ENCODE measurements at regions not wholly inside any gene's neighbourhood (a gene's known extent, or its start where the extent isn't known, plus 50 kb on each side); places are given as distances from the start of the nearest gene placed in this dataset.

DNA sequence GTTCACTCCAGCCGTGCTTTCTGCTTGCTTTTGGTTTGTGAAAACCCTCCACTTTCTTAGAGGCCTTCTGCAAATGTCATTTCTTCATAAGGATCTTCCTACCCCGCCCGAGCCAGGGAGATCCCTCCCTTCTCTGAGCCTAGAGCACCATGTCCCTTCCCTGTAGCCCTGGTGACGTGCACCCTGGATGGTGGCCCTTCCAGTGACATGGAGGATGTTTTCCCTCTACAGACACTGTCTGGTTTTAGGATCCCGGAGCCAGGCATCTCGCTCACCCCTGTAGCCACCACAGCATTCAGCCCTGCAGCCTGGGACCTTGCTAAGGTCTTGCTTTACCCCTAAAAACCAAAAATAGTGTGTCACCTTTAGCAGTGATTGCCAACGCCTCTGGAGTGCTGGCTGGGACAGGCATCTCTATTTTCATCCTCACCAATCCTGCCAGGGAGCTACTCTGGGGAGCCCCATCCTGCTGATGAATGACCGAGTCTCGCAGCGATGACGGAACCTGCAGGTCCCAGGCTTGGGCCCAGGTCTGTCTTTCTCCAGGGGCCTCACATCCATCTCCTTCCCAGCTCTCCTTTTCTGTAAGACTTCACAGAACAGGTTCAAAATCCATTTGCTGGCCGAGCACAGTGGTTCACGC lies 394.1 kb upstream of the TNRC6C start:
- no peak for DNase-seq

DNA sequence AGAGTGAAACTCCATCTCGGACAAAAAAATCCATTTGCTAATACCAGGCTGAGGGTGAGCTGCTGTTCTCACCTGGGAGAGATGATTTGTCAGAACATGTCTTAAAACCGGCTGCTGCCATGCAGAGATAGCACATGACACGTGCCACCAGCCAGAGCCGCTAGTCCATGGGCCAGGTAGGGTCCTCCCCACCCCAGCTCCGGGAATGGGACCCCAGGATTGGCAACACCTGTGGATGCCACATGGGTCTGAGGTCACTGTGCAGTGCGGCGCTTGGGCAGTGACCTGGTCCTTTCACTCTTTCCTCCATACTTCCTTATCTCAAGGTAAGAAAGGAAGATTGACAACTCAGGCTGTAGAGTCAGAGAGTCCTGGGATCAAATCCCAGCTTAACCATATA lies 393.3 kb upstream of the TNRC6C start:
- no peak for DNase-seq

DNA sequence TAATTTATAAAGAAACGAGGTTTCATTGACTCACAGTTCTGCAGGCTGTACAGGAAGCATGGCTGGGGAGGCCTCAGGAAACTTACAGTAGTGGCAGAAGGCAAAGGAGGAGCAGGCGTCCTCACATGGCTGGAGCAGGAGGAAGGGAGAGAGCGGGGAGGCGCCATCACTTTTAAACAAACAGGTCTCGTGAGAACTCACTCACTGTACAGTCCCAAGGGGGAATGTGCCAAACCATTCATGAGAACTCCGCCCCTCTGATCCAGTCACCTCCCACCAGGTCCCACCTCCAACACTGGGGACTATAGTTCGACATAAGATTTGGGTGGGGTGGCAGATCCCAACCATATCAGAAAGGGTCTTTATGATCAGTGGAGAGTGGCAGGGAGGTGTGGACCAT lies 392.4 kb upstream of the TNRC6C start:
- peak; percentile 24 for DNase-seq

DNA sequence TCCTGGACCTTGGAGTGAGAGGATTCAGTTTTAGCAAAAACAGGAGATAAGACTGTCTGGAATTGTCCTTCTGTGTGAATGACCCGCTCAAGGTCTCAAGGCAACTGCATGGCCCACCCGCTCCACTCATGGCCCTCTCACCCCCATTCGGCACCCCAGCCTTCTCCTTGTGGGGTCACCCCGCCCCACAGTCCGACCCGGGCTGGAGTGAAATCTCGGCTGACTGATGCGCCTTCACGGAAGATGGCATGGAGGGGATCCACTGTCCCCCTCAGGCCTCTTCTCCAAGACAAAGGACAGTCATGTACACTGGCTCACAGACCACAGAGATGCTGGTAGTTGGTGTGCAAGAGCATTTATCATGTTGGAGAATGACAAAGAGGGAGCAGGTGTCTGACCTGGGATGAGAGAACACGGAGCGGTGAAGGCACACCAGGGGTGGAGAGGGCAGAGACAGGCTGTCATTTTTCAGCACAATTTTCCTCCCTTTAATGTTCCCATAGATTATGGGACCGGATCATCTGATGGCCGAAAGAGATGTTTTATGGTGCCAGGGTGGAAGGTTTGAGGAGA lies 391.9 kb upstream of the TNRC6C start:
- no peak for DNase-seq

DNA sequence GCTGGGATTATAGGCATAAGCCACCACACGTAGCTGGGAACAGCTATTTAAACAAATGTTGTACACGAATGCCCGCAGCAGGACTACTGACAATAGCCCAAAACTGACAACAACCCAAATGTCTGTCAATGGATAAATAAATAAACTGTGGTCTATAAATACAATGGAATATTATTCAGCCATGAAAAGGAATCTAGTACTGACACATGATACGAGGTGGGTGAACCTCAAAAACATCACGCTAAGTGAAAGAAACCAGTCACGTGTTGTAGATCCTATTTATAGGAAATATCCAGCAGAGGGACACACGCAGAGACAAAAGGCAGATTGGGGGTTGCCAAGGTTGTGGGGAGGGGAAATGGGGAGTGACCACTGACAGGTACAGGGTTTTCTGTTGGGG lies 390.0 kb upstream of the TNRC6C start:
- DNase-seq = no peak

DNA sequence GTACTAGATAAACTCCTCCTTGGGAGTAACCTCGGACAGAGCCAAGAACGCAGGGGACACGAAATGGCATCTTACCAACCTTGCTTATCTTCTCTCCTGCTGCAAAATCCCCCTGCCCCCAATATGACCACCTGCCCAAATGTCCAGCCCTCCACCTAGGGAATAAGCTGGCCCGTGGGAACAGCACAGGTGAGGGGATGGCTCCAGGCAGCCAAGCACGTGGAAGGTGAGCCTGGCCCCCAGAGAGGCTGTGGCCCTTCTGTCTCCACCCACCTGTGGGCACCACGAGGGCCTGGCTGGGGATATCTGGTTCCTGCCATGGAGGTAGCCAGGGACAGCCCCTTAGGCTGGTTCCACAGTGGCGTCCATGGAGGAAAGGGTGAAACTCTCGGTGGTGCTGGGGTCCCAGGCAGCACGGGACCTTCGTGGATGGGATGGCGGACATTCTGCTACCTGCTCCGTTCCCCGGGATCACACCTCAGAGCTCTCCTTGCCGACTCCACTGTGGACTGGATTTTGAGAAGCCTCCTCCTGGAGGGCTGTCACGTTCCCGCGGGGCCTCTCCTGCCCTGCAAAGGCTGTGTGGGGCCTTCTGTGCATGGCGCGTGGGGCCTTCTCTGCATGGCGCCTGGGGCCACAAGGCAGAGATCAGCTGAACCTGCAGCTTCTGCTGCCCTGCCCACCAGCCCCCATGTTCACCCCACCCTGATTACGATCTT lies 388.5 kb upstream of the TNRC6C start:
- DNase-seq = no peak

DNA sequence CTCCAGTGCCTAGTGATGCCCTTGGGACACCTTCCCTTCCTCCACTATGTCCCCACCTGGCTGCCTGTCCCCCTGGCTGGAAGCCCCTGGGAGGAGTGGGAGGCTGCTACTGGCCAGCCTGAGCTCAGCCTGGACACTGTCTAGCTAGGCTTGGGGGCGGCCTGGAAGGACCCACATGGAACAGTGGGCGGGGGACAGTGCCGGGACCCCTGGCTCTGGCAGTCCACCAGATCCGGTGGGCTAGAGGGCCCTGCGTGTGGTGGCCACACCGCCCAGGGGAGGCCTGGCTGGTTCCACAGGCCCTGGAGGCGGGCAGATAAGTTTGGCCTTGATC lies 388.0 kb upstream of the TNRC6C start:
- DNase-seq = no peak

DNA sequence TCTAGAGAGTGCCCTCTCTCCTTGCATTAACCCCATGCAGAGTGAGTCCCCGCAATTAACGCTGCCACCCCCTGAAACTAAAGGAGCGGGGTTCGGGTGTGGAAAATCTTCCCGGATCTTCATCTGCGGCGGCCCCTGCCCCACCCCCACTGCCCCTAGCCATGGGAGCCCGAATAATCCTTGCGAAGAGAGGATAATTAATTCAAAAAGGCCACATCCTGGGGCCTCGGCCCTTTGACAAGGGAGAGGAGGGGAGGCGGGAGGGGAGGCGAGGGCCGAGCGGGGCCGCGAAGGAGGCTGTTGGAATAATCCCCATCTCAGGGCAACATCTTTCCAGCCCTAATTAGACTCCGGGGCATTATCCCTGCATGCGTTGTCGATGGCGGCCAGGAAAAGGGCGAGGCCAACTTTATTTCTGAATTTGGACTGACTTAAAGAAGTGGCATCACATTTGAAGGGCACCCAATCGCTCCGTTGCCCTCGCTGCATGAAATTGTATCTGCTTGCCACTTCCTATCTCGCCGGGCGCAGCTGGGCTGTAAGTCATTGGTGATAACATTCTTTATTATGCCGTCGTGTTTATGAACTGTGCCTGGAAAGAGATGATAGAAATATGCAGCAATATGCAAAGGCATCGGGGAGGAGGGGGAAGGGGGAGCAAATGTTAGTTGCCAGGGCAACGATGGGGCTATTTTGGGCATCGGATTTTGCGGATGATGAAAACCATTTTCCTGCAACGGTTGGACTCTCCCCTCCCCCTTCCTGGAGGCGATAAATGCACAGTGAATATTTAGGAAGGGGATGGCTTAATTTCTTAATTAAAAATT lies 387.1 kb upstream of the TNRC6C start:
- DNase-seq = no peak

DNA sequence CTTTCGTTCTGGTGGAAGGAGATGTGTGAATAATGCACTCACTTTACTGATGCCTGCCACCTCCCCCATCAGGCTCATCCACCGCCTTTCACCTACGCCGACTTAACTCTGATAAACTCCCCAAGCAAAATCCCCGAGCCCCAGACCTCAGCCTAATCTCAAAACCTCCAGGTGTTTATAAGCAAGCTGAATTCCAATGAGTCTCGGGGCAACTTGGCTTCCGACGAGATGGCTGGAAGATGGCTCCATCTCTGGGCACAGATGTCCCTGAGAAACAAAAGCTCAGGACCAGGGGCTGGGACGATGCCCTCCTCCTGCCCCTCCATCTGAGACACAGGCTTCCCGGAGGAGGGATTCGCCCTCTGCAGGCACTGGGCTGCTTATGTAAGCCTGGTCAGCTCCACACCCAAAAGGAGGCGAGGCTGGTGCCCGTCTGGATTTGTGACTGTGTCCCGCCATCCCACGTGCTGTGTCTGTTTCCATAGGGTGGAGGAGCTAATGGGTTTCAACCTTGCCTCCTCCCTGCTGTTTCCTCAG lies 386.4 kb upstream of the TNRC6C start:
- no peak for DNase-seq

DNA sequence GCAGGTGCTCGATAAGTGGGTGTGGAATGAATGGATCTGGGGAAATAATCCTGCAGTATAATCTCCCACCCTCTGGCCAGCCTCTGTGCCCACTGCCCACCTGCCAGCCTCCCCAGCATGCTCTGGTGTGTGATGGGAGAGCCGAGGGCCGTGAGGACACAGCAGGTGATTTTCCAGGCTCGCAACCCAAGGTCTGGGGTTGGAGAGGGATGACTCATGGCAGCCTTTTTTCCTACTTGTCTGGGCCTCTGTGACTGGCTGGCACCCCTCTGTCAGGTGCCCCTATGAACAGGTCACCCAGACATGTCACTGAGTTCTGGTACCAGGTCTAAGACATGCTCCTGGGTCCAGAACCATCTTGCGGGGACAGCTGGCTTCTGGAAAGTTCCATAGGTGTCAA lies 385.7 kb upstream of the TNRC6C start:
- no peak for DNase-seq

DNA sequence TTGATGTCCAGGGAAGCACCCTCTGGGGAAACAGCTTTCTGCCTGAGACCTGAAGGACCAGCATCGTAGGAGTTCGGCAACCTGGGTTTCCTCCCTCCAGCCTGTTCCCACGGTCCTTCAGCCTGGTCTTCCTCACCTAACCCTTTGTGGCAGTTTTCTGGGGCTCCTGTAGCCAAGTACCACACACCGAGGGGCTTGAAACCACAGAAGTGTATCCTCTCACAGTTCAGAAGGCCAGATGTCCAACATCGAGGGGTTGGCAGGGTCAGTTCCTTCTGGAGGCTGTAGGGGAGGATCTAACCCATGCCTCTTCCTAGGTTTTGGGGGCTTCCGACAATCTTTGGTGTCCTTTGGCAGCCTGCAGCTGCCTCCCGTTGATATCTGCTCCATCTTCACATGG lies 381.0 kb upstream of the TNRC6C start:
- DNase-seq = no peak

DNA sequence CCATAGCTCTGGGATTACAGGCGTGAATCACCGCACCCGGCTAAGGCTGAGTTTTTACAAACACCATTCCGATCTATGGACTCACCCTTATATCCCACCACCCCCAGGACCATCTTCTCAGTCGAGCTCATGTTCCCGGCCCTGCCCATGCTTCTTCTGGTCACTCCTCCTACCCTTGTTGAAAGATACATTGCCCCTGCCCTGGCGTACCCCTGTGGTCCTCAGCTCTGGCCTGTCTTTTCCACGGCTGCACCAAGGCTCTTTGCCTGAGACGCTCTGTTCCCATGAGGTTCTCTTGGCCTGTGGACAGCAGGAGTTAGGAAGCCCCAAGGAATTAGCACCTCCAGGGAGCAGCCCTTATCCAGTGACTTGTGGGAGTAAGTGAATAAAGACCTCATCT lies 379.4 kb upstream of the TNRC6C start:
- no peak for DNase-seq

DNA sequence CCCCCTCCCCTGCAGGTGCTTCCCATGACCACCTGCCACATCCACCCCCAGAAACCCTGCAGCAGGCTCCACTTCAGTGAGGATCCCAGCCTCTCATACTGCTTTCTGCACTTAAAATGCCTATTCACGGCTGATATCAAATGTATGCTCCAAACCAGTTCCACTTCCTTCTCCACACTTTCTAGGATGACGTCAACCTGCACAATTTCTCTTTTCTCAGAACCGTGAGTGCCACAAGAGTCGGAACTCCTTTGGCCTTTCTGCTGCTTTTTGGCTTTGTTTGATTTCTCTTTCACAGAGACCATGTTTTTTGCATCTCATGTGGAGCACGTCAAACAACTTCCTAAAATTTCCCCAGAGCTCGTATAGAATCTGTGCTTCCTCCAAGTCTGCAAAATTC lies 378.8 kb upstream of the TNRC6C start:
- DNase-seq = peak; percentile 56

DNA sequence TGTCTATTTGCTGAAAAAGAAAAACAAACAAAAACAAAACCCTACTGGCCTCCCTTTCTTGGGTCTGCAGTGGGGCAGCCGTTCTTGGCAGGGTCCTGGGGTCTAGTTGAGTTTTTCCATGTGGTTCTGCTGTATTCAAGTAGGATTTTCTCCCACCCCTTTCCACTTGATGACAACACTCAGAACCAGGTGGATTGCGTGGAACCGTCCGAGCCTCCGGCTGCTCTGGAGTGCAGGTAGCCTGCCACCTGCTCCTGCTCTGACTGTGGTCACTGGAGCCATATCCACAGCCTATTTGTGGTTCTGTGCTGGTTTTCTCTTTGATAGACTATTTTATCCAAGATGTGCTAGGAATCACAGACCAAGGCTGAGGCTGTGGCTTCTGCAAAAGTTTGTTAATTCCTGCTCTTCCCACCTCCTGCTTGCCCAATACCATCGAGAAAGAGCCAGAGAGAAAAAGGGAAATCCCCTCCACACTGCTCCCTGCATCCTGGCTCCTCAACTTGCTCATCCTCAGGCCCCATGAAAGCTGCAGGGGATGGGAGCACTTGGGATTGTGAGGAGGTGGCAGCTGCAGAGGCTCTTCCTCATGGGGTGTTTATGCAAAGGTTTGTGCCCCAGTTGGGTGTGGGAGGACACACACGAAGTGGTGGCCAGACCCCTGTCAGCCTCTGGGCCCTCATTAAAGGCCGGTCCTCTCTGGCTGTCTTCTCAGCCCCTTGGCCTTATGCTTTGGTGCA lies 377.8 kb upstream of the TNRC6C start:
- no peak for DNase-seq

DNA sequence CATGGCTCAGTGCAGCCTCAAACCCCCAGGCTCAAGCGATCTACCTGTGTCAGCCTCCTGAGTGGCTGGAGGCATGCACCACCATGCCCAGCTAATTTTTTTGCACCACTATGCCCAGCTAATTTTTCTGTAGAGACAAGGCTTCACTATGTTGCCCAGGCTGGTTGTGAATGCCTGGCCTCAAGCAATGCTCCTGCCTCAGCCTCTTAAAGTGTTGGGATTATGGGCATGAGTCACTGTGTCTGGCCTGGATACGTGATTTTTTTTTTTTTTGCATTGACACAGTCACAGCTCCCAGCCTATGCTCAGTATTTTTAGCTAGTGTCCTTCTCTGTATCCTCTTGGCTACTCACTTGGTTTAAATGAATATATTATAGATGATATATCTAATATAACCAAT lies 377.0 kb upstream of the TNRC6C start:
- no peak for DNase-seq

DNA sequence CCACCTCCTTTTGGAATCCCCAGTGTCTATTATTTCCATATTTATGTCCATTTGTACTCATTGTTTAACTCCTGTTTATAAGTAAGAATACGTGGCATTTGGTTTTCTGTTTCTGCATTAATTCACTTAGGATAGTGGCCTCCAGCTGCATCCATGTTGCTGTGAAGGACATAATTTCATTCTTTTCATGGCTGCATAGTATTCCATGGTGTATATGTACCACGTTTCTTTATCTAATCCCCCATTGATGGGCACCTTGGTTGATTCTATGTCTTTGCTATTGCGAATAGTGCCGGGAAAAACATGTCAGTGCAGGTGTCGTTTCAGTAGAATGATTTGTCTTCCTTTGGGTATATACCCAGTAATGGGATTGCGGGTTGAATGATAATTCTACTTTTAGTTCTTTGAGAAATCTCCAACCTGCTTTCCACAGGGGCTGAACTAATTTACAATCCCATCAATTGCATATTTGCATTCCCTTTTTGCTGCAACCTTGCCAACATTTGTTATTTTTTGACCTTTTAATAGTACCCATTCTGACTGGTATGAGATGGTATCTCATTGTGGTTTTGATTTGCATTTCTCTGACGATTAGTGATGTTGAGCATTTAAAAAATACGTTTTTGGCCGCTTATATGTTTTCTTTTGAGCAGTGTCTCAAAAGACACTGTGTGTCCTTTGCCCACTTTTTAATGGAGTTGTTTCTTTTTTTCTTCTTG lies 373.2 kb upstream of the TNRC6C start:
- no peak for DNase-seq

DNA sequence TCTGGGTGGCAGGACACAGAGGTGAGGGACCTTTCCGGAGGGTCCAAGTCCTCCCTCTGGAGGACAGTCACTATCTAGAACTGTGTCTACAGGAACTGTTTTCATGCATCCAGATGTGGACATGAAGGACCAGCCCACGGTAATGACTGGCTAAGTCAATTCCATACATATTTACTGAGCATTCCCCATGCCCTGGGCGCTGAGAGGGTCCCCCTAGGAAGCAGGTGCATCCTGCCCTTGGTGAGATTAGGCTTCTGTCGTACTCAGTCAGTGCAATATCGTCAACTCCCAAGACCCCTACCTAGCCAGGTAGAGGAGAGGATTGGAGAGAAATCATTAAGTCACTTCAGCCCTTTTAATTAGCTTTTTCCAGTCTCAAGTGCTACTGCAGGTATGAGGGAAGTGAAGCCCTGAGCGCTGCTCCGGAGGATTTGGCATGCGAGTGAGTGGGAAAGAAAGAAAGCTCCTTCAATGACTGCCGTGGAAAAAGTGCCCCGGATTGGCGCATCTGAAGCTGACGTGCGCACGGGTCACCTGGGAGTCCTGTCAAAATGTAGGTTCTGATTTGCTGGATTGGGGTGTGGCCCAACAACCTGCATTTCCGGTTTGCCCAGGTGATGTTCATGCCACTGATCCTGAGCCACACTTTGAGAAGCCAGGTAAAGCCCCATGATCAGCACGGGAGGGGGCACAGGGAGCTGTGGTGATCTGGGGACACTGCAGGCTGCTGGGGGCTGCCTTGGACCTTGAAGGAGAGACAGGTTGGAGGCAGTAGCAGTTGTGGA lies 367.4 kb upstream of the TNRC6C start:
- no peak for DNase-seq

DNA sequence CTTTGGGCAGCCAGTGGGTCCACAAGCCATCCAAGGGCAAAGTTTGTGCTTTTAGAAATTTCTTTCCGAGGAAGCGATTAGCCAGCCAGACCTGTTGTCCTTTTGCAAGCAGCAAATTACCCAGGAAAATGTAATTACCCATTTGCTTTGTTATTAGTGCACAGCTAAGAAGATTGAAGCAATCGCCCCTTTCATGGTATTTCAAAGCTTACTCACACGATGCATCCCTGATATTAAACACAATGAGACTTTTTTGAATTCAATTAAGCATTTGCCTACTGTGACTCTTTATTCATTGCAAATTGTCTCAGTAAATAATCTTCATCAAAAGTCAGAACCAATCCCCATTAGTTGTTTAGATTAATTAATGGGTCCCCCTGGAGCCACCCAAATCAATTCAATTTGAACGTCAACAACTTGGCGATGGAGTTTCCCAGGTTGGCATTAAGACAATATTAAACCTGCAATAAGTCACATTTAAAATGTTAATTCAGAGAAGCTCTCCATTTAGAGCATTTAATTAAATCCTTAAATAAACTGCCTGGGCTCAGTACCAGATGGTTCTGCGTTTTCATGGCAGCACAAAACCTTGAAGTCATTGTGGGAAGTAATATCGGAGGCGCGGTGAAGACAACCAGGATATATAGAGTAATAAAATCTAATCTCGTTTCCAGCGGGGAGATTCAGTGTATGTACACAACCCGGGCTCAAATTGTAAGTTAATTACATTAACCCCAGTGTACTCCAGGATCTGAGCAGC lies 366.2 kb upstream of the TNRC6C start:
- no peak for DNase-seq

DNA sequence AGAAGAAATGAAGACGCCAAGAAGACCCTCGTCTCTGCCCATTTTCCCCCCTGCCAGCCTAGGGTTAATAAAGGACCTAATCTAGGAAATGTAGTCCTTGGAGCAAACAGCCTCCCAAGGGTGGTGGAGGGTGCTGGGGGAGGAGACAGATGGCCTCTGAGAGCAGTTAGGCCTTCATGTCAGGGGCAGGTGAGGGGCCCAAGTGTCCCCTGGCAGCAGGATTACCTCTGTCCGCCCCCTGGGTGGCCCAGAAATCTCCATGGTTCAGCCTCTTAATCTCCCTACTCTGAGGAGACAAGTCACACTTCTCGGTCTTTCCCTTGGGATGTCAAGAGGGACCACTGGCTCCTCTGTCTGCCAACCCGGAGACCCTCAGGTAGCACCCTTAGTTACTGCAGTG lies 365.4 kb upstream of the TNRC6C start:
- DNase-seq = no peak

DNA sequence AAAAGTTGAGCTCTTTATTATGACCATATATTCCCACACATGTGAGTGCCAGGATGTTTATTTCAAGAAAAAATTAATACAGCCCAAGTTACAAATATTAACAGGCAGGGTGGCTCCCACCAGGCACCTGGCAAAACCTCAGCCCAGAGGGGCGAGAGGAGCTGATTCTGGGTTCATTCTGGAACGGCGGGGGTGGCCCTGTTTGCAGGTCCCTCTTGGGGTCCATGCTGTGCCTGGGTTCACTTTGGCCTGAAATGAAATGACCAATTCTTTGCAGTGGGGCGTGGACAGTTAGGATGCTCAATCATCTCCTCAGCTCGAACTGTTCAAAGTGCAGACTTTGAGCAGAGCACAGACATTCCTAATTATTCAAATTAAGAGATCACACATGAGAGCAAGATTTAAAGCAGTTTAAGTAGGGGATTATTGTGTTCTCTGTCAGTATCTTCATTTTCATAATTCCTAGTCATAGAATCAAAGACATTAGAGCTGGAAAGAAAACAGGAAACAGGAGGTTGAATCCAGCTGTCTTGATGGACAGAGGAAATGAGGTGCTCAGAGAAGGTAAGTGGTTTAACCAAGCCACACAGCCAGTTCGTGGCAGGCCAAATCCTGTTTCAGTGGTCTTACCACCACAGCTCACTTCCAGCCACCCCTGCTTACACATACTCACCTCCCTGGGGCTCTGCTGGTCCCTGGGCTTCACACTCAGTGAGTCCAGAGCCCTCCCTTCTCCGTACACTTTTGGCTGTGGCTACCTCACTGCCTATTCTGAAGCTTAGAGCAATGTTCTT lies 363.9 kb upstream of the TNRC6C start:
- no peak for DNase-seq
